HG03045 (cell line): ENCODE measurements at regions not wholly inside any gene's neighbourhood (a gene's known extent, or its start where the extent isn't known, plus 50 kb on each side); places are given as distances from the start of the nearest gene placed in this dataset.

Source experiments
- ATAC-seq: cut with Tn5 transposase; IDR thresholded peaks from one replicate; pipeline ENCODE4 v1.9.1; 2021; ENCODE audit warnings: mild to moderate bottlenecking, moderate library complexity; ENCODE audit not compliant: unreplicated experiment

DNA sequence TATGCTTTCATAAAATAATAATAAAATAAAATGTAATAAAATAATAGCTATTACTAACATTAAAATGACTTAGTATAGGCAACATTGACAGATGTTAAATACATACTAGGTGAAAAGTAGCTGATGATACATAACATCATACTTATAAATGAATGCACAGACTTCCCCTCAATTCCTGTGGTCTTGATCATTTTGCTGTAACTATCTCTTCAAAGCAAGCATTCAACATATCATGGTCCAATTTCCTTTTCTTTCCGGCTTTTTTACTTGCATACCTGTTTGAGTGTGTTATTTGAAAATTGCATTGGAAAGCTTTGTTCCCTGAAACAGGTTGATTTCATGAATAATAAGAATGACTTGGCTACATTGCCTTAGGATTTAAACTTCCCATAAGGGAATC lies 309.3 kb downstream of the HDGFL1 start:
- ATAC-seq = no peak

DNA sequence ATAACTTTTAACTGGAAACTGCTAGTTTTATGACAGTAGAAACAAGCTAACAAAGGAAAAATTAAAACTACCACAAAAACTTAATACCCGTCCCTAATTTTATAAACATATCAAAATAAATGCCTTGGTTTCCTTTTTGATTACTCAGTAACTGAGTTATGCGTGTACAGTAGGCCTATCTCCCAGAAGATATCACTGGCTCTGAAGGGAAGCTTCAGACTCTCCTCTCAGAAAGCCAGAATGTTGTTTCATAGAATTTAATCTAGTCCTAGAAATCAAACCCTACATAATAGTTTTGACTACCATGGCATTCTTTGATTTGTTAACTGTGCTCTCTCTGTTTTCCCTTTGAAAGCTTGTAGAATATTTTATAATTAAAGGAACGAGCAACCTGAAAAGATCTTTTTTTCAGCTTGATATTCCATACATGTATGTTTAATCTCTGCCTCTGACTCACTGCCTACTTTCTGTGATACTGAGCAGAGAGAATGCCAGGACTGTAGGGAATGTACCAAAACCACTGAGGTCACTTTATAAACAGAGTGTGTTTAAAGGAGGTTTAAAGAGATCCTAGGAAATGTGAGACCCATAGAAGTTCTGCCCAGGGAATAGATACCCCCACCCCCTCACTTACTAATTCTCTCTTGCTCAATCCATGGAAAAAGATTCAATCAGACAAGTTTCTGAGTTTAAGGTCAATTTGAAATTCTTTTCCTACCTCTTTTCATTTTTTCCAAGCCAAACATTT lies 311.5 kb downstream of the HDGFL1 start:
- no peak for ATAC-seq

DNA sequence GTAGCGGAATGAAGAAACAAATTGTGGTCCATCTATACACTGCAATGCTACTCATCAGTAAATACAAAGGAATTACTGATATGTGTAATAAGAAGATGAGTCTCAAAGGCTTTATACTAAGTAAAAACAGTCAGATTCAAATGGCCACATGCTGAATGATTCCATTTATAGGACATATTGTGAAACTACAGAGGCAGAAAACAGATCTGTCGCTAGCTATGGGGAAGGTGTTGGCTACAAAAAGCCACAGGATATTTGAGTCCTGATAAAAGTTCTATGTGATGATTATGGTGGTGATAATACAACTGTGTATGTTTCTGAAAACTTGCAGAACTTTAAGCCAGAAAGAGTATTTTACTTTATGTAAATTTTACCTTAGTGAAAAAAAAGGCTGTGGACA lies 313.2 kb downstream of the HDGFL1 start:
- ATAC-seq = no peak

DNA sequence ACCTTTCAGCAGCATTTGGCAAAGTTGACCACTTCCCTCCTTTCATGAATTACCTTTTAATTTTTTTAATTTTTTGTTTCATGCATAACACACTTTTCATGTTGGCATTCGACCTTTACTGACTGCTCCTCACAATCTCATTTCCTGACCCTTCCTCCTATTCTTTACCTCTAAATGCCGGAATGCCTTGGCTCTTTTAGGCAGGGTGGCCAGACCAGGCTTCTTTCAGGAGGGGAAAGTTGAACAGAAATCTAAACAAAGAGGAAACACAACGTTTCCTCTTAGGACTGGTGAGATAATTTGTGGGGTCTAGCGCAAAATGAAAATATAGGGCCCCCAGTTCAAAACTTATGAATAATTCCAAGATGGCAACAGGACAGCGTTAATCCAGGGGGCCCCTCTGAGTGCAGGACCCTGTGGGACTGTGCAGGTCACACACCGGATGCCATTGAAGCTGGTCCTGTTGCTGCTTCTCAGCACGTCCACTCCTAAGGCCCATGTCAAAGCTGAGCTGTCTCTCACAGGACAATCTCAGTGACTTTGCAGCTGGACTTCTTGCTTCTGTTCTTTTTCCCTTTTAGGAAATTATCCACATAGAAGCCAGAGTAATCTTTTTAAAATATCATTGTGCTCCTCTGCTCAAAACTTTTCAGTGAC lies 313.8 kb downstream of the HDGFL1 start:
- ATAC-seq = no peak

- no peak for ATAC-seq
Observed at GRCh38 chr6:22884456-22884855, 315.1 kb downstream of the HDGFL1 start.

GRCh38 chr6:22886650-22887581 lies 317.6 kb downstream of the HDGFL1 start:
- no peak for ATAC-seq

- ATAC-seq = no peak
Observed at GRCh38 chr6:22888163-22888752, 318.9 kb downstream of the HDGFL1 start.

DNA sequence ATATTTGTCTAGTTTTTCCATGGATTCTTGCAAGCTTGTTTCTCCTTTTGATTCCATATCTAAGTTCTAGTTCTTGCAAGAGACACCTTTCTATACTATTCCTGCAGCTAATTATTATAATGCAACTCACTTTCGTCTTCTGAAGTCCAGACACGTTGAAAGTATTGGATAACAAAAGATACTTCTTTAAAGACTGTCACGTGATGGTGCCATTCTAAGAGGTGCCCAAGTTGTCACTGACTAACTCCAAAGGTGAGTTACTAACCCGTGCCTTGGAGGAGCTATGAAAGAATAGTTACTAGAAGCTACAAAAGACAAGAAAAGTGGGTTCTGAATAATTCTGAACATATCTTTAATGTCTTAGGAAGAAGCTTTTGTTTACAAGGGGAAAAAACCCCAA lies 322.6 kb downstream of the HDGFL1 start:
- ATAC-seq = no peak

GRCh38 chr6:22892452-22892851 lies 323.1 kb downstream of the HDGFL1 start:
- no peak for ATAC-seq

- no peak for ATAC-seq
Observed at GRCh38 chr6:22896696-22897095, 327.3 kb downstream of the HDGFL1 start.

DNA sequence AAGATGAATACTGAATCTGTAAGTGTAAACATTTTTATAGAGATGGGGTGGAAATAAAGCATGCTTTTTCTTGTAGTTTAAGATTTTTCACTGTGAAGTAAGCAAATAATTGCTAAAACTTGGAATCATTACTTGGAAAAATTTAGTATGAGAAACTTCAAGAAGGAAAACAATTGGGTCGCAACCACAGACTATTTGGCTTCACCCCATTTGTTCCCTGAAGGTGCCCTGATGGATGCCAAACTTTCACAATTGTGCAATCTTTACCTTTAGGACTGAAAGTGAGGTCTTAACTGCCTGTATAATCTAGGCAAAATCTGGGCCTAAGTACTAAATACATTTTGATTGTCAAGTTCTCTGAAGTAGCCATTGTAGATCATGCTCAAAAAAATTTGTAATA lies 330.1 kb downstream of the HDGFL1 start:
- no peak for ATAC-seq

DNA sequence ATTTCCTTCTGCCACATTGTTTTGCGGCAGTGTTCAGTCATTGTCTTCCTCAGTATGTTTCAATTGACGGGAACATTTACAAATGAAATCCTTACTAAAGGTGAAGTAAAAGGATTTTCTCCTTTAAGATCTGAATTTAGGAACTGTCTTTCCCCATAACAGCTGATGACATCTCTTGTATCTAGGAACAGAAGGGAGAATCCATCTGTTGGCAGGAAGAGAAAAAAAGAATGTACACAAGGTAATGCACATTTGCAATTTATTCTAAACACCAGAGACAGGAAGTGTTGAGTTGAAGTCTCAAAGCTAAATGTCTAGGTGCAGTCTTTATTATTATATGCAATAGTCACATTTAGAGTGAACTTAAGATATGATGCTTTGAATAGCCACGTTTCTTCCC lies 334.5 kb downstream of the HDGFL1 start:
- no peak for ATAC-seq

GRCh38 chr6:22904431-22904830 lies 335.1 kb downstream of the HDGFL1 start:
- ATAC-seq = no peak

DNA sequence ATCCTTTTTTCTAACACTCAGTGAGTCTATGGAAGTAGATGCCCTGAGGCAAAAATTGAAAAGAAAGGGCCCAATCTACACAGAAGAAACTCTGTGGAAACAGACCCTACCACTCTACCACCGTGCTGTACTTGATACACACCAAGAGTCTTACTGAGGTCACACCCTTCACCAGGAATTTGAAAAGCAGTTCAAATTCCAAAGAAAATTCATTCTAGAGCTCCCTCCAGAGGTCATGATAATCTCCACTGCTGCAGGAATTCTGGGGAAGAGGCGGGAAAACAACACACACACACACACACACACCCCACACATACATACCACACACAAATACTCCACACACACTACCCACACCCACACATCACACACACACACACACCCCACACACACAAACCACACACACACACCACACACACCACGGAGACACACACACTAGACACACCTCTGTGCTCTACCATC lies 336.8 kb downstream of the HDGFL1 start:
- ATAC-seq = no peak

- ATAC-seq = no peak
Observed at GRCh38 chr6:22907085-22907484, 337.7 kb downstream of the HDGFL1 start.

DNA sequence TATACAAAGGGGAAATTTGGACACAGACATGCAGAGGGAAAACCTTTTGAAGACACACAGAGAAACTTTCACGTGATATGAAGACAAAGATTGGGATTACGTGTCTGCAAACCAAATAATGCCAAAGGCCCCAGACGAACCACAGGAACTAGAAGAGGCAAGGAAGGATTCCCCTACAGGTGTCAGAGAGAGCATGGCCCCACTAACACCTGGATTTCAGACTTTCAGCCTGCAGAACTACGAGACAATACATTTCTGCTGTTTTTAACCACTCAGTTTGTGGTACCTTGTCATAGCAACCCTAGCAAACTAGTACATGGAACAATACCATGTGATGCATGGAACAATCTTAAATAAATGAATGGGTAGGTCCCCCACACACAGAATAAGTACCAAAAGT lies 341.0 kb downstream of the HDGFL1 start:
- no peak for ATAC-seq

DNA sequence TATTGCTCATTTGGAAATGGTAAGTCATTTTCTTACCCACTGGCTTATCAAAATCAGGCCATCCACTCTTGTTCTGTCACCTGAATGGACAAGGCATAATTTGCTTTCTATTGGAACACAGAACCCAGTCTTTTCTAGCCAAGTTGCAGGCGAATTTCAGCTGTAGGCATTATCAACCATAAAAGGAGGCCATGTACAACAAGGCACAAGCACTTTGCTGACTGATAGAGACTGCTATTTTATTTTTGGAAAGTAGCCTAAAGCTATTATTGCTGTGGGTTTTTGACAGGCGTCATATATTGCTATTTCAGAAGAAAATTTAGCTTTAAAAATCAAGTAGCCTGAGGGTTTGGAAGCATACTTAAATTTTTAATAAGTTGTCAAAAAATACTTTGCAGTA lies 344.2 kb downstream of the HDGFL1 start:
- no peak for ATAC-seq

GRCh38 chr6:22917344-22917743 lies 348.0 kb downstream of the HDGFL1 start:
- ATAC-seq = no peak

DNA sequence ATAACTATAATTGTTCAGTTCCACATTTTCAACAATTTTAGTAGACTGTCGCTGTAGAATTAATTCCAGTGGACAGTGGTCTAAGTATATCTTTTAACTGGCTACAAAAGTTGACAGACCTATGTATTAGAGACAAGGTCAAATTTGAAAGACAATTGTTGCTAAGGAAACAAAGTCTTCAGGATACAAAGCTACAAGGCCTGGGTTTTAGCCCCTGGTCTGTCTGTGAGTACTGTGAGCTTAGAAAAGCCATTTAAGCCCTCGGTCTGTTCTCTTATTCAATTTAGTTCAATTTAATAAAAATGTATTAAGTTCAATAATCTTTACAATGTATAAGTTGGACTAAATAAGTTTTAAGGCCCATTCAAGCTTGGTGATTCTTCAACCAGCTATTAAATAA lies 352.5 kb downstream of the HDGFL1 start:
- ATAC-seq = no peak

- no peak for ATAC-seq
Observed at GRCh38 chr6:22925304-22925835, 356.0 kb downstream of the HDGFL1 start.
